Lower leg skin (tissue), 4 donors: ENCODE measurements at regions not wholly inside any gene's neighbourhood (a gene's known extent, or its start where the extent isn't known, plus 50 kb on each side); places are given as distances from the start of the nearest gene placed in this dataset.

Source experiments
- DNase-seq, 2 donors: peaks; one replicate each; pipeline ENCODE4 v3.0.0-alpha.2; 2019; ENCODE audit warnings: low spot score in 2 of 2
- H3K4me3 ChIP-seq: fragments of 200-600 bp; sonication (generic); 2 replicates; pipeline ENCODE4 v1.5.1; 2017; ENCODE audit warnings: mild to moderate bottlenecking, low read depth; ENCODE audit not compliant: poor library complexity, severe bottlenecking
- POLR2A ChIP-seq, 2 donors: fragments of 450-650 bp; IDR thresholded peaks; one replicate each; pipeline ENCODE4 v1.6.1; 2016 to 2017; ENCODE audit warnings: antibody characterized with exemption in 2 of 2, mild to moderate bottlenecking in 1 of 2, moderate library complexity in 1 of 2
- WGBS, 2 donors: methylation state at CpG; one replicate each; pipeline ENCODE4 v1.1.5; 2018; 5-methylcytosine and 5-hydroxymethylcytosine counted together
- intact Hi-C: fragments of 100-400 bp; cut with DNase I; formaldehyde crosslinking; loops from one replicate; pipeline ENCODE4 v1.15.0; 2023; ENCODE audit warnings: low total_unique reads
- TF ChIP-seq, protein P1 (sequence below), 3 donors: fragments of 450-650 bp; IDR thresholded peaks; one replicate each; pipeline ENCODE4 v1.5.1; 2016; ENCODE audit warnings: antibody characterized with exemption in 3 of 3, mild to moderate bottlenecking in 3 of 3, moderate library complexity in 2 of 3

DNA sequence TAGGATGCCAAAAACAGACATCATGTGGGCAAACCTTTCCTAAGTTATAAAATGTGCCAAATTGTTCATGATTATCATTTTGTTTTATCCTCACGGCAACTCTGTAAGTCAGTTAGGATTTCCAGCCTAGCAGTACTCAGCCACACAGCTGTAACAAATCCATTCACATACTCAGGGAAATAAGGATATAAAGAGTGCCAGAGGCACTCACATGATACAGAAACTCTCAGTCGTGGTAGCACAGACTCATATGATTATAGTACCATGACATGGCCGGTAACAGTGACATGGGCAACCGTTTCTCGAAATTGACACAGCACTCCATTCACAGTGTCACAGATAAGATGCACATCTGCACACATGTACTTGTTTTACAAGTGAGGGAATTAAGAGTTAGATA is 344.2 kb downstream of the LRIG3 start:
- H3K4me3 ChIP-seq: no peak overlapping the region
- DNase-seq: no peak
- intact Hi-C loops: no loop called here
- 53 to 56% methylated on average over 5 of the region's 5 CpGs for WGBS, 2 donors
- TF ChIP-seq, protein P1, sequence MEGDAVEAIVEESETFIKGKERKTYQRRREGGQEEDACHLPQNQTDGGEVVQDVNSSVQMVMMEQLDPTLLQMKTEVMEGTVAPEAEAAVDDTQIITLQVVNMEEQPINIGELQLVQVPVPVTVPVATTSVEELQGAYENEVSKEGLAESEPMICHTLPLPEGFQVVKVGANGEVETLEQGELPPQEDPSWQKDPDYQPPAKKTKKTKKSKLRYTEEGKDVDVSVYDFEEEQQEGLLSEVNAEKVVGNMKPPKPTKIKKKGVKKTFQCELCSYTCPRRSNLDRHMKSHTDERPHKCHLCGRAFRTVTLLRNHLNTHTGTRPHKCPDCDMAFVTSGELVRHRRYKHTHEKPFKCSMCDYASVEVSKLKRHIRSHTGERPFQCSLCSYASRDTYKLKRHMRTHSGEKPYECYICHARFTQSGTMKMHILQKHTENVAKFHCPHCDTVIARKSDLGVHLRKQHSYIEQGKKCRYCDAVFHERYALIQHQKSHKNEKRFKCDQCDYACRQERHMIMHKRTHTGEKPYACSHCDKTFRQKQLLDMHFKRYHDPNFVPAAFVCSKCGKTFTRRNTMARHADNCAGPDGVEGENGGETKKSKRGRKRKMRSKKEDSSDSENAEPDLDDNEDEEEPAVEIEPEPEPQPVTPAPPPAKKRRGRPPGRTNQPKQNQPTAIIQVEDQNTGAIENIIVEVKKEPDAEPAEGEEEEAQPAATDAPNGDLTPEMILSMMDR (IDR thresholded peaks at IDR 0.05): no peak
- TF ChIP-seq POLR2A (IDR thresholded peaks at IDR 0.05): no peak

DNA sequence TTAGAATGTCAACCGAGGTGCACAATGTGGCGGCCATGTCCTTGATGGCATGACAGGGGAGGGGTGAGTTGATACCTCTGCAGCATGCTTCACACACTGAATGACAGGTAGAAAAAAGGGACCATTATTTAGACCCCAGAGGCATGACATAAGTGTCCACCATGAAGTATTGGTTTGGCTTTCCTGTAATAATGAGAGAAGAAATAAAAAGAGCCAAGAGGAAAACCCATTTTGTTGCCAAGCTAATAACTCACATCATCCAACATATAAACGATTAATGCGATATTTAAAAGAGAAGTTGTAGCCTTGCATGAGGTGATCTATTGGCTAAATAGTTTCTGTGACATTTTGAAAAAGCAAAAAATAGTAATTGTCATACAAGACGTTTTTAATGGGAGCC is 343.4 kb downstream of the LRIG3 start:
- intact Hi-C loops: no loop called here
- 70% methylated on average over 5 of the region's 5 CpGs for WGBS, 2 donors
- TF ChIP-seq, protein P1 (IDR thresholded peaks at IDR 0.05): no peak
- TF ChIP-seq POLR2A (IDR thresholded peaks at IDR 0.05): no peak
- H3K4me3 ChIP-seq: no peak overlapping the region
- DNase-seq: no peak

DNA sequence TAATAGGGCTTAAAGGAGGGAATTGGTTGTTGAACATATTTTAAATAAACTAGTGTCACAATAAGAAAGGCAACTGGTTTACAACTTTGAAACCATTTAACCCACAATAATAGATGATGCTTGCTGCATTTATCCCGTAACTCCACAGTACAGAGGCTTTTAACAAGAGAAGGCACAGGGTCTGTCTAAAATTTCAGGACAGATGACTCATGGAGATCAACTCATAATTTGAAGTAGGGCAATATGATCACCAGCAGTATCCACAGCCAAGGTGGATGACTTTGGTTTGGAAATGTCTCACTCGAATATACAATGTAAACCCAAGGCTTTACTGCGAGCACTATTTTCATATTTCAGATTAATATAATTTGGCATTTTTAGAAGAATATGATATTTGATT is 340.2 kb downstream of the LRIG3 start:
- DNase-seq: no peak
- intact Hi-C loops: no loop called here
- WGBS, 2 donors: 97 to 100% methylated on average over 3 of the region's 3 CpGs
- TF ChIP-seq, protein P1 (IDR thresholded peaks at IDR 0.05): no peak
- no peak for TF ChIP-seq POLR2A (IDR thresholded peaks at IDR 0.05)
- H3K4me3 ChIP-seq: no peak overlapping the region

DNA sequence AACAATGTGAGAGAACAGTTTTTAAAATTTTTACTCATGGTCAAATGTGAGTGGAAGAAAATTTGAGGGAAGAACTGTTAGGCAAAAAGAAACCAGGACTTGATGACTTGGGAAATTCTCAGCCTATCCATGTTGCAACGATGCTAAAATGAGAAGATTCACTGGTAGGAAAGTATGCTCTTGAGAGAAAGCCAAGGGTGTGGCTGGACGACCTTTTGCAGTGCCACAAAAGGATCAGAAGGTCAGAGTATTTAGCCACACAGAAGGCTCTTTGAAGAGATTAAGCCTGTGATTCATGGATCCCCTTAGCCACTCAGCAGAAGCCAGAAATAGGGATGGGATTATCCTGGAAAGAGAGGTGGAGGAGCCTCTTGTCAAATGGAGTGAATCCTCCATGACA is 336.8 kb downstream of the LRIG3 start:
- 25 to 27% methylated on average over 2 of the region's 2 CpGs for WGBS, 2 donors
- TF ChIP-seq, protein P1 (IDR thresholded peaks at IDR 0.05): no peak
- no peak for TF ChIP-seq POLR2A (IDR thresholded peaks at IDR 0.05)
- DNase-seq: peak in 1 of 2 donors; percentile 18
- H3K4me3 ChIP-seq: no peak overlapping the region
- intact Hi-C loops: no loop called here

DNA sequence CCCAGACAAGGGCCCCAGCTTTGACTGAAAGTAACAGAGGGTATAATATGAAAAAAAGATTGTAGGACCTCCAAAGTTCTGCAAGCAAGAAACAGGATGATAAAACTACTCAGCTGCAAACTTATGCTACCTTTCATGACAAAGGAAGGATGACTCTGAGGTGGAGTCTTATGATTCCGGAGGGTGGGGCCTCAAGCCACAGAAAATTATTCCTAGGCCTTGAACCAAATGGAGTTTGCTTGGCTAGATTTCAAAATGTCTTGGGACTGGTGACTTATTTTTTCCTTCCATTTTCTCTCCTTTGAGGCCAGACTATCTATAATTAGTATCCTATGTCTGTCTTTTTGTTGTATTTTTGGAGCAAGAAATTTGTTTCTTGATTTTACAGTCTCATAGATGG is 336.4 kb downstream of the LRIG3 start:
- WGBS, 2 donors: 41 to 66% methylated on average over 1 of the region's 1 CpG
- intact Hi-C loops: no loop called here
- no peak overlapping the region for H3K4me3 ChIP-seq
- TF ChIP-seq, protein P1 (IDR thresholded peaks at IDR 0.05): no peak
- no peak for TF ChIP-seq POLR2A (IDR thresholded peaks at IDR 0.05)
- no peak for DNase-seq

DNA sequence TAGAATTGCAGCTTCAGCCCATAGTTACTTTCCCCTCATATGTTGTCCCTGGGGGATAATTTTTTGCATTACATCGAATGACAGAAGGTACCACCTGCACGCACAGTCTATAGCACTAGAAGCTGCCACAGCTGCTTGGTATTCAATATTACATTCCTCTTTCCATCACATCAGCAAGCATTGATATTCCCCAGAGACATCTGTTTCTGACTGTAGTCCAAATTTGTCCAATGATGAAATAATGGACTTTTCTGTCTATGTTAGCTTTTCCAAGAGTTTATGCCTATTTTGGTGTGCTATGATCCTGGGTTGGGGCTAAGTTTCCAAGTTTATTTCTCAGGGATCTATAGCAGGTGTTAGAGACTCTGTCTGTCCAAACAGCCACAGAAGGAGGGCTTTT is 335.4 kb downstream of the LRIG3 start:
- no peak for TF ChIP-seq POLR2A (IDR thresholded peaks at IDR 0.05)
- TF ChIP-seq, protein P1 (IDR thresholded peaks at IDR 0.05): no peak
- no peak overlapping the region for H3K4me3 ChIP-seq
- no peak for DNase-seq
- intact Hi-C loops: no loop called here
- 67 to 82% methylated on average over 2 of the region's 2 CpGs for whole genome bisulfite sequencing, 2 donors
